ENCODE measurements at regions not wholly inside any gene's neighbourhood (a gene's known extent, or its start where the extent isn't known, plus 50 kb on each side); places are given as distances from the start of the nearest gene placed in this dataset.

GRCh38 chr5:90166816-90167215 is 242.7 kb downstream of the CETN3 start:
- no peak for TF ChIP-seq CTCF (IDR thresholded peaks at IDR 0.05)
- no peak for TF ChIP-seq POLR2A (IDR thresholded peaks at IDR 0.05)
